ENCODE measurements at regions not wholly inside any gene's neighbourhood (a gene's known extent, or its start where the extent isn't known, plus 50 kb on each side); places are given as distances from the start of the nearest gene placed in this dataset.

DNA sequence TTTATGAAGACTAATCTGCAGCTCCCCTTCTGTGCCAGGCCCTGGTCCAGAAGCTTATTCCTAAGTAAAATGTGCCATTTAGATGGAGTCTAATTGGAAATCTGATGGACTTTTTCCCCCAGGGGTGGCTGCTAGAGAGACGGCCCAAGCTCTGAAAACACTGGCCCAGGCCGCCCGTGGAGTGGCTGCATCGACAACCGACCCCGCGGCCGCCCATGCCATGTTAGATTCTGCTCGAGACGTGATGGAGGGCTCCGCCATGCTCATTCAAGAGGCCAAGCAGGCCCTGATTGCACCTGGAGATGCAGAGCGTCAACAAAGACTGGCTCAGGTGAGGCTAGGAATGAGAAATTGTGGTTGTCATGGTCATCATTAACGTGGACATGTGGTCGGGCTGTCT, 305.8 kb upstream of the TPM1 start:
- TF ChIP-seq, protein P1, sequence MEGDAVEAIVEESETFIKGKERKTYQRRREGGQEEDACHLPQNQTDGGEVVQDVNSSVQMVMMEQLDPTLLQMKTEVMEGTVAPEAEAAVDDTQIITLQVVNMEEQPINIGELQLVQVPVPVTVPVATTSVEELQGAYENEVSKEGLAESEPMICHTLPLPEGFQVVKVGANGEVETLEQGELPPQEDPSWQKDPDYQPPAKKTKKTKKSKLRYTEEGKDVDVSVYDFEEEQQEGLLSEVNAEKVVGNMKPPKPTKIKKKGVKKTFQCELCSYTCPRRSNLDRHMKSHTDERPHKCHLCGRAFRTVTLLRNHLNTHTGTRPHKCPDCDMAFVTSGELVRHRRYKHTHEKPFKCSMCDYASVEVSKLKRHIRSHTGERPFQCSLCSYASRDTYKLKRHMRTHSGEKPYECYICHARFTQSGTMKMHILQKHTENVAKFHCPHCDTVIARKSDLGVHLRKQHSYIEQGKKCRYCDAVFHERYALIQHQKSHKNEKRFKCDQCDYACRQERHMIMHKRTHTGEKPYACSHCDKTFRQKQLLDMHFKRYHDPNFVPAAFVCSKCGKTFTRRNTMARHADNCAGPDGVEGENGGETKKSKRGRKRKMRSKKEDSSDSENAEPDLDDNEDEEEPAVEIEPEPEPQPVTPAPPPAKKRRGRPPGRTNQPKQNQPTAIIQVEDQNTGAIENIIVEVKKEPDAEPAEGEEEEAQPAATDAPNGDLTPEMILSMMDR (IDR thresholded peaks at IDR 0.05), result no peak
- Histone ChIP-seq H3K27me3 (no peaks in the 10 kb centered on the region), H3K4me1 (peaks cover 0 to 5% of the 10 kb centered on the region in 2 donors), H3K4me3 (no peak overlapping the region), H3K36me3 (peaks cover 12% of the 10 kb centered on the region), H3K27ac (no peak overlapping the region), H3K9me3 (no peaks in the 10 kb centered on the region)
- no peak for DNase-seq (ENCODE audit: low spot score)

DNA sequence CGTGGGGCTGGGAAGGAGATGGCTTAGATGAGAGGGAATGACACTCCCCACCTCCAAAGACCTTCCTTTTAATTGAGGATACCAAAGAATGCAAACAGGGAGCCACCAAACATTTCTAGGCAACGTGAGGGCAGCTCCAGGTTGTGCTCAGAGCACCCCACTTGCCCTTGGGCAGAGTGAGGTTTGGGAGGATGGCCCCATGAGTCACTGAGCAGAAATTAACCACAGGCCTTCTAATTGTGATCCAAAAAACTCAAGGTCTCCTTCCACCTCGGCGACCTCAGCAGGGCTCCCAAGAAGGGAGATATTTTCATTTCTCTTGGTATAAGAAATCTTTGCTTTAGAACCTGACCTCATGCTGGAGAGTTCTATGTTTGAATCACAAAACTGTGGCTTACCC, 305.0 kb upstream of the TPM1 start:
- Histone ChIP-seq H3K27me3 (no peaks in the 10 kb centered on the region), H3K27ac (no peak overlapping the region), H3K4me1 (peaks cover 0 to 13% of the 10 kb centered on the region in 2 donors), H3K9me3 (no peaks in the 10 kb centered on the region), H3K36me3 (peaks cover 12% of the 10 kb centered on the region), H3K4me3 (no peak overlapping the region)
- TF ChIP-seq, protein P1 (IDR thresholded peaks at IDR 0.05), result no peak
- DNase-seq (ENCODE audit: low spot score), result no peak

DNA sequence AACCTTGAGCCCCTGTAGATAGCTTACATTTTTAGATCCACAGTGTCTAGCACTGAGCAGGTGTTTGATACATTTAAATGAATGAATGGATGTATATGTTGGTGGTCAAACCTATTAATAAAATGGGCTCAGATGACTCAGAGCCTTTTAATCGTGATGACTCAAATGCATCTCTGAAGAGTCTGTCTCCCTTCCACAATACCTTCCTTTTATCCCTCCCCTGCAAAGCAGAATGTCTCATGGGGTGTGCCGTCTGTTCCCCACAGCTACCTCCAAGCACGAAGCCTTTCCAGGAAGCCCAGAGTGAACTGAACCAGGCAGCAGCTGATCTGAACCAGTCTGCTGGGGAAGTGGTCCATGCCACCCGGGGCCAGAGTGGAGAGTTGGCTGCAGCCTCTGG, 303.5 kb upstream of the TPM1 start:
- H3K9me3 ChIP-seq, result no peaks in the 10 kb centered on the region
- peaks cover 12% of the 10 kb centered on the region for H3K36me3 ChIP-seq
- no peaks in the 10 kb centered on the region for H3K27me3 ChIP-seq
- TF ChIP-seq, protein P1 (IDR thresholded peaks at IDR 0.05), result no peak
- H3K4me1 ChIP-seq, result peaks cover 0 to 17% of the 10 kb centered on the region in 2 donors
- H3K4me3 ChIP-seq, result no peak overlapping the region
- no peak overlapping the region for H3K27ac ChIP-seq
- DNase-seq (ENCODE audit: low spot score), result no peak

DNA sequence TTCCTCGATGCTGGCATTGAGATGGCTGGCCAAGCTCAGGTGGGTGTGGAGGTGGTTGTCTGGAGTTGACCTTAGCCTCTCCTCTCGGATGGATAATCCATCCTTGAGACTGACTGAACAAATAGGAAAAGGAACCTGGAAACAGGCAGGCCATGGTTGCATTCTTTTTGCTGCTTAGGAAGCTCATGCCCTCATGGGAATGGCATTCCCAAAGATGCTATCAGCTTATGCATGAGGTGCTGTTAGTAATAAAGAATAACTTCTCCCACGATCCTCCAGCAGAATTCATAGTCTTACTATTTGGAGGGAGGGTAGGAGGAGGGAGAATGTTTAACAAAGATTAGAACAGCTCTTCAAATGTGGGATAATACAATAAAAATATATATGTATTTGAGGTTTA, 303.0 kb upstream of the TPM1 start:
- peaks cover 12% of the 10 kb centered on the region for H3K36me3 ChIP-seq
- TF ChIP-seq, protein P1 (IDR thresholded peaks at IDR 0.05), result no peak
- no peak overlapping the region for H3K4me3 ChIP-seq
- no peak for DNase-seq (ENCODE audit: low spot score)
- H3K27me3 ChIP-seq, result no peaks in the 10 kb centered on the region
- H3K27ac ChIP-seq, result no peak overlapping the region
- peaks cover 0 to 17% of the 10 kb centered on the region in 2 donors for H3K4me1 ChIP-seq
- no peaks in the 10 kb centered on the region for H3K9me3 ChIP-seq

DNA sequence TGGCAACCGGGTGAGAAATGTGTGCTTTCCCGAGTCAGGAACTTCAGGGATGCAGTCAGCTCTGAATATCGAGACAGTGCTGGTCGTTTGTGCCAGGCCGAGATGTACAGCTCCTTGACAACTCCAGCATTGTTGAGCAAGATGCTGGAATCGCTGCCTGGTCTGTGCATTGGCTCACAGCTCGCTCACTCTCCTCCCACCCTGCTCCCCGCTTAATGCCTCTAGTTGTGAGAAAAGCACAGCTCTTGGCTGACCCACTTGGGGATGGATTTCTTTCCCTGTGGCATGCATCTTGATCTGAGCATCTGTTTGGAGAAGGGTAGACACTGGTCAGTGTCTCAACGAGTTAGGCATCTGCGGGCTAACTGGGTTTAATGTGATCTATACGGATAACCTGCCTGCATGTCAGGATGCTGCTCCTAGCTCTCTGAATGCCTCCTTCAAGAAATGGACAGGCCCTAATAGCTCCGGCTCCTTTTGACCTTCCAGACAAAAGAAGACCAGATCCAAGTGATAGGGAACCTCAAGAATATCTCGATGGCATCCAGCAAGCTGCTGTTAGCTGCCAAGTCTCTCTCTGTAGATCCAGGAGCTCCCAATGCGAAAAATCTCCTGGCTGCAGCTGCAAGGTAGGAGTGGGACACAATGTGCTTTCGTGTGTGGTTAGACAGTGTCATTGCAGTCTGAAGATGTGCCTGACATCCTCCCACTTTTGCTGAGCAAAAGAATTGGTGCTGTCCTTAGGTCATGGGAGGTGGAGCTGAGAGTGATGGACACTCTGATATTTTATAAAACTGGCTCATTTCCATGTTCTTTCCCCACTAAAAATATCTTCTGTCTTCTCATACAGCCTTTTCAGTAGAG, 302.2 kb upstream of the TPM1 start:
- H3K4me1 ChIP-seq, result peaks cover 0 to 17% of the 10 kb centered on the region in 2 donors
- no peak for DNase-seq (ENCODE audit: low spot score)
- peaks cover 12% of the 10 kb centered on the region for H3K36me3 ChIP-seq
- H3K27me3 ChIP-seq, result no peaks in the 10 kb centered on the region
- no peaks in the 10 kb centered on the region for H3K9me3 ChIP-seq
- H3K27ac ChIP-seq, result no peak overlapping the region
- no peak overlapping the region for H3K4me3 ChIP-seq
- TF ChIP-seq, protein P1 (IDR thresholded peaks at IDR 0.05), result no peak

Measured in right atrium auricular region (tissue), 2 donors.